BE2C (cell line): ENCODE measurements at regions not wholly inside any gene's neighbourhood (a gene's known extent, or its start where the extent isn't known, plus 50 kb on each side); places are given as distances from the start of the nearest gene placed in this dataset.

Experiments
- DNase-seq: peaks from one replicate; pipeline ENCODE4 v3.0.0-alpha.2; 2020
- H3K27me3 ChIP-seq: fragments of 250-450 bp; sonication (Bioruptor Pico); 2 replicates; pipeline ENCODE4 v1.5.1; 2020; ENCODE audit warnings: mild to moderate bottlenecking
- H3K36me3 ChIP-seq: fragments of 250-450 bp; sonication (Bioruptor Pico); 2 replicates; pipeline ENCODE4 v1.5.1; 2020; ENCODE audit warnings: mild to moderate bottlenecking
- H3K4me1 ChIP-seq: fragments of 250-450 bp; sonication (Bioruptor Pico); 2 replicates; pipeline ENCODE4 v1.5.1; 2020
- H3K4me3 ChIP-seq: 2 replicates; pipeline ENCODE4 v1.5.1; 2011; ENCODE audit warnings: low read depth, low read length
- H3K9me3 ChIP-seq: fragments of 250-450 bp; sonication (Bioruptor Pico); 2 replicates; pipeline ENCODE4 v1.5.1; 2020
- TF ChIP-seq, protein P1 (sequence below): IDR thresholded peaks from 2 replicates; pipeline ENCODE4 v1.5.1; 2012; ENCODE audit warnings: mild to moderate bottlenecking, low read depth, low read length

DNA sequence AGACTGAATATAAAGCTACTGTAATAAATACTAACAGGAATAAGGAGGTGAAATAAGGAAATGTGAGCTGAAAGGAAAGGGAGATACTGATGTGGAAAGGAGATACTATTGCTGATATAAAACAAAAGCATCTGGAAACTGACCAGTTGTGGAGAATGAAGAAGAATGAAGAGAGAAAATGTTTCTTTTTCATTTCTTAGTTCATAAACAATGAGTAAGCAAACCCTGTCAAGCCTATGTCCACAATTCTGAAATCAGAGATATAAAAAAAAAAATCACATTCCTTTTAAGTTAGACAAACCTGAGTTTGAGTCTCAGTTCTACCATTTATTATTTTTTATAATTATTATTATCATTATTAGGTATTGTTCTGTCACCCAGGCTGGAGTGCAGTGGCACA, 121.6 kb upstream of the GJE1 start:
- H3K9me3 ChIP-seq, result no peaks in the 10 kb centered on the region
- no peak for DNase-seq
- H3K36me3 ChIP-seq, result no peaks in the 10 kb centered on the region
- no peak overlapping the region for H3K4me3 ChIP-seq
- no peaks in the 10 kb centered on the region for H3K27me3 ChIP-seq
- TF ChIP-seq, protein P1, sequence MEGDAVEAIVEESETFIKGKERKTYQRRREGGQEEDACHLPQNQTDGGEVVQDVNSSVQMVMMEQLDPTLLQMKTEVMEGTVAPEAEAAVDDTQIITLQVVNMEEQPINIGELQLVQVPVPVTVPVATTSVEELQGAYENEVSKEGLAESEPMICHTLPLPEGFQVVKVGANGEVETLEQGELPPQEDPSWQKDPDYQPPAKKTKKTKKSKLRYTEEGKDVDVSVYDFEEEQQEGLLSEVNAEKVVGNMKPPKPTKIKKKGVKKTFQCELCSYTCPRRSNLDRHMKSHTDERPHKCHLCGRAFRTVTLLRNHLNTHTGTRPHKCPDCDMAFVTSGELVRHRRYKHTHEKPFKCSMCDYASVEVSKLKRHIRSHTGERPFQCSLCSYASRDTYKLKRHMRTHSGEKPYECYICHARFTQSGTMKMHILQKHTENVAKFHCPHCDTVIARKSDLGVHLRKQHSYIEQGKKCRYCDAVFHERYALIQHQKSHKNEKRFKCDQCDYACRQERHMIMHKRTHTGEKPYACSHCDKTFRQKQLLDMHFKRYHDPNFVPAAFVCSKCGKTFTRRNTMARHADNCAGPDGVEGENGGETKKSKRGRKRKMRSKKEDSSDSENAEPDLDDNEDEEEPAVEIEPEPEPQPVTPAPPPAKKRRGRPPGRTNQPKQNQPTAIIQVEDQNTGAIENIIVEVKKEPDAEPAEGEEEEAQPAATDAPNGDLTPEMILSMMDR, result no peak
- H3K4me1 ChIP-seq, result no peaks in the 10 kb centered on the region

DNA sequence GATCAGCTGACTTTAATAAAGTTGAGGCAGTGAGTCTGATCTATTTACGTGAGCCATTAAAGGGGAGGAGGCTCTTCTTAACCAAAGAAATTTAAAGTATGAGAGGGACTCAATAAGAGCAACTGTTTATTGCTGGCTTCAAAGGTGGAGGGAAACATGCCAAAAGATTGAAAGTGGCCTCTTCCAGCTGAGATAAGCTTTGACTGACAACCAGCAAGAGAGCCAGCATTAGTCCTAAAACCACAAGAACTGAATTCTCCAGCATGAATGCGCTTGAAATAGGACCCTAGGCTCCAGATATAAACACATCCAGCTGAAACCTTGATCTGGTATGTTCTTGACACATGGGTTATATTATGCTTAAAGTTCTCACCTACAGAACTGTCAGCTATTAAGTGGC, 123.1 kb upstream of the GJE1 start:
- DNase-seq, result no peak
- Histone ChIP-seq H3K27me3 (no peaks in the 10 kb centered on the region), H3K4me3 (no peak overlapping the region), H3K9me3 (no peaks in the 10 kb centered on the region), H3K4me1 (no peaks in the 10 kb centered on the region), H3K36me3 (no peaks in the 10 kb centered on the region)
- TF ChIP-seq, protein P1, result no peak

DNA sequence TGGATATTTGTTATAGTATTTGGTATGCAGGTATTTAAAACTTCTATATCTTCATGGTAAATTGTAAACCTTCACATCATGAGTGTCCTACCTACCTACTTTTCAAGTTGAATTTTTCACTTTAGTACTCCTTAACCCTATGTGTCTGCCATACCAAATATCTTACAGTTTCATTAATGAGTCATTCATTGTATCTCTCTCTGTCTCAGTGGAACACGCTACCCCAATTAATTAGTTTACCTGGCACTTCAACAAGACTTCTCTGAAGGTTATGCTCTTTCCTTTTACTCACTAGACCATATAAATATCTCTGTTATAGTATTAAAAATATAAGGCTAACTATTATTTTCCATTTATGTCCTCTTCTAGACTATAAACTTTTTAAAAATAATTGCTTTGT, 123.9 kb upstream of the GJE1 start:
- TF ChIP-seq, protein P1, result no peak
- no peak for DNase-seq
- Histone ChIP-seq H3K36me3 (no peaks in the 10 kb centered on the region), H3K4me1 (no peaks in the 10 kb centered on the region), H3K27me3 (no peaks in the 10 kb centered on the region), H3K9me3 (no peaks in the 10 kb centered on the region), H3K4me3 (no peak overlapping the region)

DNA sequence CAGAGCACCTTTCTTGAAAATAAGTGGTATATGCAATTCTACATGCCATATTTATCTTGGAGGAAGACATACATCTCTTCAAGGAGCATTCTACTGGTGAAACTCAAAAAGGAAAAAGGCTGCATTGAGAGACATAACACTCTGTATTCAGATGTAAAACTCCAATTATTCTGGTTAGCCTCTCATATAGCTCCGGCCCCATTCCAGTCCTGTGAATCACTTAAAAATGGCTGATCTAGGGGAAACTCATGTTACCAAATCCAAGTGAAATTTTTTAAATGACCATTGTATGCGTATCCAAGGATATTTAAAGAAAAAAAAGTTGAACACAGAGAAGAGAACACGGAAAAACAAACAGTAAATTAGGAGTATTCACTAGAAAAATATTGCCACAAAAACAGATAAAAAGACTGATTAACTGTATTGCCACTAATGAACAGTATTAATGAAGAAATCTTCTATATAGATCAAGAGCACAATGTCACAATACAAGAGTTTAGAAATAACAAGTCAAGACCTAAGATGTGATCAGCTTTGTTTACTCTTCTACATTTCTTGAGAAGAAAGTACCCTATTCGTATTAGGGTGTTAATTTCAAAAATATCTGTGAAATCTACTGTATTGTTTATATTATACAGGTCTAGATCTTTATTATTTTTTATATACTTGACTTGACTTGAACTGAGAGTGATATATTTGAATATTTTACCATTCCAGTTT, 124.5 kb upstream of the GJE1 start:
- Histone ChIP-seq H3K4me1 (no peaks in the 10 kb centered on the region), H3K4me3 (no peak overlapping the region), H3K36me3 (no peaks in the 10 kb centered on the region), H3K9me3 (no peaks in the 10 kb centered on the region), H3K27me3 (no peaks in the 10 kb centered on the region)
- TF ChIP-seq, protein P1, result no peak
- DNase-seq, result no peak

DNA sequence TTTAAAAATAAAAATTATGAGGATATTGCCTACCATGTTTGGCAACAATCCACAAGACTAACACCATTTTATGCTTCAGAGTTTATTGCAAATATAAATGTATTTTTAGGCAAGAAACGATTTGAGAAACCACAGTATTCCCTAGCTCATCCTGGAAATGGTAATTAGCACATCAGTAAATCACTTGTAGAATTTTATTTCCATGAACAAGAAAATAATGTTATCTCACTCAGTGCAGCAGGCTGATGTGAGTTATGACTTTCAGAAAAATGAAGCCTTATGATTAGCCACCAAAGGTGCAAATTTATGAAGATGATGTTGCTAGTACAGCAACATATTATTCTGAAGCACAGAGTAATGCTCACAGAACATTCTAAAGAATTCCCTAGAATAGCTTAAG, 127.7 kb upstream of the GJE1 start:
- TF ChIP-seq, protein P1, result no peak
- Histone ChIP-seq H3K36me3 (no peaks in the 10 kb centered on the region), H3K27me3 (no peaks in the 10 kb centered on the region), H3K4me3 (no peak overlapping the region), H3K9me3 (no peaks in the 10 kb centered on the region), H3K4me1 (no peaks in the 10 kb centered on the region)
- DNase-seq, result no peak

DNA sequence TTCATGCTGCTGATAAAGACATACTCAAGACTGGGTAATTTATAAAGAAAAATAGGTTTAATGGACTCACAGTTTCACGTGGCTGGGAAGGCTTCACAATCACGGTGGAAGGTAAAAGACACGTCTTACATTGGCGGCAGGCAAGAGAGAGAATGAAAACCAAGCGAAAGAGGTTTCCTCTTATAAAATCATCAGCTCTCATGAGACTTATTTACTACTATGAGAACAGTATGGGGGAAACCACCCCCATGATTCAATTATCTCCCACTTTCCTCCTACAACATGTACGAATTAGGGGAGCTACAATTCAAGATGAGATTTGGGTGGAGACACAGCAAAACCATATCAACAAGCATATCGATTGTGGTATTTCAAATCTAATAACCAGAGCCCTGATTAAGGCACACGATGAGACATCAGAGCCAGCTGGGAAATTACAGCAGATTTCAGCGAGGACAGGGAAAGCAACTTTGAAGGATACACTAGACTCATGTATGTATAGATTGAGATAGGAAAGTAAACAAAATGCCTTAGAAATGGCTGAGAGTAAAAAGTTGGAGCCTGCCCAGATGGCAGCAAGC, 129.8 kb upstream of the GJE1 start:
- TF ChIP-seq, protein P1, result no peak
- H3K4me3 ChIP-seq, result no peak overlapping the region
- no peaks in the 10 kb centered on the region for H3K27me3 ChIP-seq
- no peak for DNase-seq
- H3K4me1 ChIP-seq, result no peaks in the 10 kb centered on the region
- no peaks in the 10 kb centered on the region for H3K9me3 ChIP-seq
- H3K36me3 ChIP-seq, result no peaks in the 10 kb centered on the region
